GM23338 (cell line): ENCODE measurements at regions not wholly inside any gene's neighbourhood (a gene's known extent, or its start where the extent isn't known, plus 50 kb on each side); places are given as distances from the start of the nearest gene placed in this dataset.

Experiments used
- ATAC-seq: fragments of 200-7000 bp; cut with Tn5 transposase; 3 replicates; pipeline ENCODE4 v1.9.1; 2020
- DNase-seq: peaks from one replicate; pipeline ENCODE4 v3.0.0-alpha.2; 2015; ENCODE audit warnings: low spot score
- H2AFZ ChIP-seq: fragments of 200-600 bp; sonication (generic); 2 replicates; pipeline ENCODE4 v1.8.0; 2016; ENCODE audit warnings: antibody characterized with exemption, mild to moderate bottlenecking, moderate library complexity
- H3F3A ChIP-seq: fragments of 200-600 bp; sonication (generic); replicated peaks from 2 replicates; pipeline ENCODE4 v1.8.0; 2017; ENCODE audit warnings: antibody characterized with exemption, mixed run types, low read depth
- H3K27ac ChIP-seq: fragments of 200-600 bp; sonication (generic); 2 replicates; pipeline ENCODE4 v1.6.1; 2016; ENCODE audit warnings: low read depth
- H3K27me3 ChIP-seq: fragments of 200-600 bp; sonication (generic); 2 replicates; pipeline ENCODE4 v1.8.0; 2016; ENCODE audit warnings: mild to moderate bottlenecking, mixed run types, moderate library complexity; ENCODE audit not compliant: insufficient read depth
- H3K36me3 ChIP-seq: fragments of 200-600 bp; sonication (generic); 2 replicates; pipeline ENCODE4 v1.8.0; 2016; ENCODE audit warnings: mild to moderate bottlenecking; ENCODE audit not compliant: insufficient read depth
- H3K4me1 ChIP-seq: fragments of 200-600 bp; sonication (generic); 2 replicates; pipeline ENCODE4 v1.8.0; 2016; ENCODE audit warnings: mild to moderate bottlenecking, moderate library complexity; ENCODE audit not compliant: insufficient read depth
- H3K4me2 ChIP-seq: fragments of 200-600 bp; sonication (generic); 2 replicates; pipeline ENCODE4 v1.7.1; 2017; ENCODE audit warnings: mixed run types
- H3K4me3 ChIP-seq: fragments of 200-600 bp; sonication (generic); 2 replicates; pipeline ENCODE4 v1.6.1; 2016; ENCODE audit warnings: mixed run types
- H3K79me2 ChIP-seq: fragments of 200-600 bp; sonication (generic); replicated peaks from 2 replicates; pipeline ENCODE4 v1.8.0; 2017; ENCODE audit warnings: mild to moderate bottlenecking; ENCODE audit not compliant: insufficient read depth
- H3K9me2 ChIP-seq: fragments of 200-600 bp; sonication (generic); 2 replicates; pipeline ENCODE4 v1.8.0; 2017; ENCODE audit not compliant: insufficient read depth
- H4K20me1 ChIP-seq: fragments of 200-600 bp; sonication (generic); replicated peaks from 2 replicates; pipeline ENCODE4 v1.8.0; 2017; ENCODE audit warnings: mild to moderate bottlenecking; ENCODE audit not compliant: insufficient read depth
- H3K27ac Mint-ChIP-seq: 2 replicates; pipeline ENCODE4 v1.8.0; 2020; ENCODE audit warnings: inconsistent platforms, mild to moderate bottlenecking, moderate library complexity, mixed read lengths
- H3K27me3 Mint-ChIP-seq: 3 replicates; pipeline ENCODE4 v1.8.0; 2022; ENCODE audit warnings: low read depth, mild to moderate bottlenecking, moderate library complexity, mixed read lengths, inconsistent platforms; ENCODE audit not compliant: insufficient read depth, poor library complexity
- H3K36me3 Mint-ChIP-seq: 3 replicates; pipeline ENCODE4 v1.8.0; 2021; ENCODE audit warnings: low read depth, mild to moderate bottlenecking, inconsistent platforms, moderate library complexity, mixed read lengths
- H3K4me1 Mint-ChIP-seq: 3 replicates; pipeline ENCODE4 v1.8.0; 2020; ENCODE audit warnings: mild to moderate bottlenecking, inconsistent platforms, mixed read lengths
- H3K4me3 Mint-ChIP-seq: 3 replicates; pipeline ENCODE4 v1.8.0; 2021; ENCODE audit warnings: moderate library complexity, mild to moderate bottlenecking, inconsistent platforms, mixed read lengths
- H3K9me3 Mint-ChIP-seq: 3 replicates; pipeline ENCODE4 v1.8.0; 2020; ENCODE audit warnings: moderate library complexity, mild to moderate bottlenecking, inconsistent platforms, mixed read lengths
- ETS1 ChIP-seq: IDR thresholded peaks from 2 replicates; pipeline ENCODE4 v1.6.1; 2016; ENCODE audit warnings: antibody characterized with exemption
- EZH2phosphoT487 ChIP-seq: fragments of 200-600 bp; sonication (generic); IDR thresholded peaks from one replicate; pipeline ENCODE4 v1.8.1; 2018; ENCODE audit warnings: antibody characterized with exemption; ENCODE audit not compliant: unreplicated experiment
- JUNB ChIP-seq: IDR thresholded peaks from one replicate; pipeline ENCODE4 v1.6.1; 2016; ENCODE audit warnings: antibody characterized with exemption; ENCODE audit not compliant: unreplicated experiment
- NANOG ChIP-seq: IDR thresholded peaks from 2 replicates; pipeline ENCODE4 v1.6.1; 2016; ENCODE audit warnings: antibody characterized with exemption, borderline replicate concordance
- POLR2AphosphoS5 ChIP-seq: IDR thresholded peaks from 2 replicates; pipeline ENCODE4 v1.6.1; 2016; ENCODE audit warnings: antibody characterized with exemption, low read depth
- REST ChIP-seq: IDR thresholded peaks from one replicate; pipeline ENCODE4 v1.6.1; 2018; ENCODE audit warnings: antibody characterized with exemption; ENCODE audit not compliant: unreplicated experiment
- STAT1 ChIP-seq: IDR thresholded peaks from one replicate; pipeline ENCODE4 v1.6.1; 2016; ENCODE audit warnings: antibody characterized with exemption; ENCODE audit not compliant: unreplicated experiment
- ZNF114 ChIP-seq: fragments of 250-450 bp; sonication (Bioruptor Pico); IDR thresholded peaks from 2 replicates; pipeline ENCODE4 v1.5.0; 2020; ENCODE audit warnings: mild to moderate bottlenecking, moderate library complexity
- ZNF331 ChIP-seq: fragments of 250-450 bp; sonication (Bioruptor Pico); IDR thresholded peaks from 2 replicates; pipeline ENCODE4 v1.5.0; 2020; ENCODE audit warnings: low read depth, mild to moderate bottlenecking, moderate library complexity
- ZNF462 ChIP-seq: fragments of 250-450 bp; sonication (Bioruptor Pico); IDR thresholded peaks from 2 replicates; pipeline ENCODE4 v1.5.0; 2020; ENCODE audit warnings: mild to moderate bottlenecking, moderate library complexity

GRCh38 chr19:31975461-31975860 lies 369.9 kb upstream of the ZNF507 start (continued):
- no peak for TF ChIP-seq STAT1
- no peak for TF ChIP-seq NANOG
- TF ChIP-seq REST: no peak
- no peak for TF ChIP-seq EZH2phosphoT487

GRCh38 chr19:31976775-31977536 lies 368.5 kb upstream of the ZNF507 start:
- H3K4me3 Mint-ChIP-seq: no peak overlapping the region
- H3K4me1 ChIP-seq: no peaks in the 10 kb centered on the region
- no peak overlapping the region for H3K4me3 ChIP-seq
- no peak overlapping the region for H3K27ac Mint-ChIP-seq
- ATAC-seq (no peak), DNase-seq (no peak)
- no peak overlapping the region for H2AFZ ChIP-seq
- no peak overlapping the region for H3K4me2 ChIP-seq
- no peaks in the 10 kb centered on the region for H4K20me1 ChIP-seq
- H3K36me3 ChIP-seq: no peaks in the 10 kb centered on the region
- no peaks in the 10 kb centered on the region for H3F3A ChIP-seq
- H3K27me3 ChIP-seq: no peaks in the 10 kb centered on the region
- no peaks in the 10 kb centered on the region for H3K4me1 Mint-ChIP-seq
- H3K79me2 ChIP-seq: no peaks in the 10 kb centered on the region
- no peaks in the 10 kb centered on the region; the same call in 2 of the 3 replicates for H3K36me3 Mint-ChIP-seq
- H3K27ac ChIP-seq: no peak overlapping the region
- no peaks in the 10 kb centered on the region for H3K9me2 ChIP-seq
- no peaks in the 10 kb centered on the region for H3K9me3 Mint-ChIP-seq
- H3K27me3 Mint-ChIP-seq: peaks cover 5% of the 10 kb centered on the region
- no peak for TF ChIP-seq ZNF462 (CRISPR knock-in tag)
- no peak for TF ChIP-seq ETS1
- no peak for TF ChIP-seq STAT1
- no peak for TF ChIP-seq JUNB
- no peak for TF ChIP-seq ZNF114 (CRISPR knock-in tag)
- TF ChIP-seq POLR2AphosphoS5: no peak
- TF ChIP-seq REST: no peak
- no peak for TF ChIP-seq NANOG
- no peak for TF ChIP-seq ZNF331 (CRISPR knock-in tag)
